Mesenchymal stem cell (in vitro differentiated cells and primary cell): ENCODE measurements at regions not wholly inside any gene's neighbourhood (a gene's known extent, or its start where the extent isn't known, plus 50 kb on each side); places are given as distances from the start of the nearest gene placed in this dataset.

Experiments used
- DNase-seq: peaks from one replicate; pipeline ENCODE4 v3.0.0-alpha.2; 2013
- H2AFZ ChIP-seq: one replicate; pipeline ENCODE4 v1.6.1; 2013; ENCODE audit warnings: low read depth, mild to moderate bottlenecking, control low read depth, inconsistent platforms, low read length, moderate library complexity
- H2AK5ac ChIP-seq: 2 replicates; pipeline ENCODE4 v1.6.1; 2013; ENCODE audit warnings: low read length, moderate library complexity, mild to moderate bottlenecking, inconsistent platforms; ENCODE audit not compliant: severe bottlenecking
- H2BK120ac ChIP-seq: one replicate; pipeline ENCODE4 v1.6.1; 2013; ENCODE audit warnings: low read depth, mild to moderate bottlenecking, inconsistent platforms, low read length, moderate library complexity
- H2BK12ac ChIP-seq, 2 experiments: one replicate each; pipeline ENCODE4 v1.6.1; 2013; ENCODE audit warnings: inconsistent platforms in 2 of 2, low read length in 2 of 2, mild to moderate bottlenecking in 2 of 2, moderate library complexity in 2 of 2, control low read depth in 1 of 2
- H2BK15ac ChIP-seq: one replicate; pipeline ENCODE4 v1.6.1; 2013; ENCODE audit warnings: mild to moderate bottlenecking, low read depth, inconsistent platforms; ENCODE audit not compliant: poor library complexity, severe bottlenecking
- H2BK5ac ChIP-seq: 2 replicates; pipeline ENCODE4 v1.6.1; 2013; ENCODE audit warnings: low read depth, mild to moderate bottlenecking, low read length, control low read depth, inconsistent platforms; ENCODE audit not compliant: poor library complexity, severe bottlenecking
- H3K14ac ChIP-seq, 2 experiments: one replicate each; pipeline ENCODE4 v1.6.1; 2013; ENCODE audit warnings: inconsistent platforms in 2 of 2, low read length in 2 of 2, control low read depth in 1 of 2, mild to moderate bottlenecking in 1 of 2, moderate library complexity in 1 of 2
- H3K18ac ChIP-seq, 2 experiments: one replicate each; pipeline ENCODE4 v1.6.1; 2013; ENCODE audit warnings: inconsistent platforms in 2 of 2, low read length in 2 of 2, control low read depth in 1 of 2, low read depth in 1 of 2, mild to moderate bottlenecking in 1 of 2
- H3K23ac ChIP-seq, 2 experiments: one replicate each; pipeline ENCODE4 v1.6.1; 2013; ENCODE audit warnings: inconsistent platforms in 2 of 2, low read length in 2 of 2, mild to moderate bottlenecking in 2 of 2, moderate library complexity in 2 of 2, control low read depth in 1 of 2
- H3K27ac ChIP-seq: 2 replicates; pipeline ENCODE4 v1.5.1; 2013; ENCODE audit warnings: mild to moderate bottlenecking, moderate library complexity, low read length, control low read depth, inconsistent platforms; ENCODE audit not compliant: poor library complexity, severe bottlenecking
- H3K27me3 ChIP-seq, 2 experiments: 2 replicates each; pipeline versions ENCODE4 v1.6.1 to v1.7.0; 2013; ENCODE audit warnings: low read length in 2 of 2, mild to moderate bottlenecking in 2 of 2, moderate library complexity in 2 of 2, control low read depth in 1 of 2, inconsistent platforms in 1 of 2; ENCODE audit not compliant: control insufficient read depth in 1 of 2, insufficient read depth in 1 of 2
- H3K36me3 ChIP-seq, 2 experiments: 2 replicates each; pipeline versions ENCODE4 v1.6.1 to v1.7.0; 2013; ENCODE audit warnings: low read length in 2 of 2, control low read depth in 1 of 2, inconsistent platforms in 1 of 2, low read depth in 1 of 2, mild to moderate bottlenecking in 1 of 2; ENCODE audit not compliant: insufficient read depth in 2 of 2, control insufficient read depth in 1 of 2
- H3K4ac ChIP-seq, 2 experiments: one replicate each; pipeline ENCODE4 v1.6.1; 2013; ENCODE audit warnings: inconsistent platforms in 2 of 2, low read length in 2 of 2, mild to moderate bottlenecking in 2 of 2, moderate library complexity in 2 of 2, control low read depth in 1 of 2, low read depth in 1 of 2
- H3K4me1 ChIP-seq: 2 replicates; pipeline ENCODE4 v1.6.1; 2013; ENCODE audit warnings: low read depth, low read length, control low read depth; ENCODE audit not compliant: control insufficient read depth, insufficient read depth
- H3K4me2 ChIP-seq: 2 replicates; pipeline ENCODE4 v1.6.1; 2013; ENCODE audit warnings: low read length, mild to moderate bottlenecking, inconsistent platforms; ENCODE audit not compliant: poor library complexity, severe bottlenecking
- H3K4me3 ChIP-seq, 2 experiments: 2 replicates each; pipeline versions ENCODE4 v1.5.1 to v1.7.0; 2013; ENCODE audit warnings: low read length in 2 of 2, mild to moderate bottlenecking in 2 of 2, control low read depth in 1 of 2, low read depth in 1 of 2; ENCODE audit not compliant: insufficient read depth in 1 of 2
- H3K79me1 ChIP-seq: replicated peaks from 2 replicates; pipeline ENCODE4 v1.6.1; 2013; ENCODE audit warnings: mild to moderate bottlenecking, control low read depth, low read length, inconsistent platforms; ENCODE audit not compliant: poor library complexity, severe bottlenecking
- H3K9ac ChIP-seq: 2 replicates; pipeline ENCODE4 v1.7.0; 2013; ENCODE audit warnings: mild to moderate bottlenecking, low read length, moderate library complexity
- H3K9me3 ChIP-seq: 2 replicates; pipeline ENCODE4 v1.7.0; 2013; ENCODE audit warnings: mild to moderate bottlenecking, low read length; ENCODE audit not compliant: control insufficient read depth
- H4K8ac ChIP-seq: one replicate; pipeline ENCODE4 v1.6.1; 2013; ENCODE audit warnings: inconsistent platforms, mild to moderate bottlenecking, low read length, moderate library complexity
- H4K91ac ChIP-seq: one replicate; pipeline ENCODE4 v1.6.1; 2013; ENCODE audit warnings: mild to moderate bottlenecking, low read length, inconsistent platforms
- WGBS: methylation state at CpG from one replicate; pipeline ENCODE4 v1.1.7; 2013; ENCODE audit warnings: mixed read lengths; 5-methylcytosine and 5-hydroxymethylcytosine counted together

GRCh38 chr15:61681676-61682075, 378.6 kb downstream of the VPS13C start:
- no peak overlapping the region for H3K14ac ChIP-seq
- H3K23ac ChIP-seq: no peak overlapping the region
- H2BK12ac ChIP-seq: no peak overlapping the region
- H3K18ac ChIP-seq: no peak overlapping the region
- H3K79me1 ChIP-seq: no peaks in the 10 kb centered on the region
- 42% methylated on average over 1 of the region's 2 CpGs for WGBS
- no peaks in the 10 kb centered on the region for H3K4me1 ChIP-seq
- no peak overlapping the region for H3K4me3 ChIP-seq
- no peak overlapping the region for H2AFZ ChIP-seq
- DNase-seq: no peak
- no peak overlapping the region for H3K27ac ChIP-seq
- H2BK15ac ChIP-seq: no peak overlapping the region
- no peak overlapping the region for H2BK5ac ChIP-seq
- H3K9me3 ChIP-seq: no peaks in the 10 kb centered on the region
- H2BK120ac ChIP-seq: no peak overlapping the region
- H3K36me3 ChIP-seq: no peaks in the 10 kb centered on the region
- H2AK5ac ChIP-seq: no peak overlapping the region
- H3K4ac ChIP-seq: no peak overlapping the region
- no peak overlapping the region for H3K9ac ChIP-seq
- peaks cover 0 to 4% of the 10 kb centered on the region in 2 experiments for H3K27me3 ChIP-seq
- H4K91ac ChIP-seq: no peak overlapping the region
- H3K4me2 ChIP-seq: no peak overlapping the region
- H4K8ac ChIP-seq: no peak overlapping the region

GRCh38 chr15:61681038-61681418, 379.2 kb downstream of the VPS13C start:
- H3K14ac ChIP-seq: no peak overlapping the region
- no peak overlapping the region for H2BK15ac ChIP-seq
- H4K8ac ChIP-seq: no peak overlapping the region
- H3K9ac ChIP-seq: no peak overlapping the region
- H2AFZ ChIP-seq: no peak overlapping the region
- H3K4me3 ChIP-seq: no peak overlapping the region
- no peak overlapping the region for H3K4ac ChIP-seq
- H2BK5ac ChIP-seq: no peak overlapping the region
- no peak for DNase-seq
- H3K4me2 ChIP-seq: no peak overlapping the region
- no peak overlapping the region for H3K27ac ChIP-seq
- H3K79me1 ChIP-seq: no peaks in the 10 kb centered on the region
- no peak overlapping the region for H2AK5ac ChIP-seq
- WGBS: no CpG with 5 or more reads among the region's 2 CpGs
- H3K18ac ChIP-seq: no peak overlapping the region
- H2BK12ac ChIP-seq: no peak overlapping the region
- H4K91ac ChIP-seq: no peak overlapping the region
- no peaks in the 10 kb centered on the region for H3K4me1 ChIP-seq
- no peaks in the 10 kb centered on the region for H3K36me3 ChIP-seq
- no peak overlapping the region for H3K23ac ChIP-seq
- no peaks in the 10 kb centered on the region for H3K9me3 ChIP-seq
- peaks cover 0 to 4% of the 10 kb centered on the region in 2 experiments for H3K27me3 ChIP-seq
- H2BK120ac ChIP-seq: no peak overlapping the region

DNA sequence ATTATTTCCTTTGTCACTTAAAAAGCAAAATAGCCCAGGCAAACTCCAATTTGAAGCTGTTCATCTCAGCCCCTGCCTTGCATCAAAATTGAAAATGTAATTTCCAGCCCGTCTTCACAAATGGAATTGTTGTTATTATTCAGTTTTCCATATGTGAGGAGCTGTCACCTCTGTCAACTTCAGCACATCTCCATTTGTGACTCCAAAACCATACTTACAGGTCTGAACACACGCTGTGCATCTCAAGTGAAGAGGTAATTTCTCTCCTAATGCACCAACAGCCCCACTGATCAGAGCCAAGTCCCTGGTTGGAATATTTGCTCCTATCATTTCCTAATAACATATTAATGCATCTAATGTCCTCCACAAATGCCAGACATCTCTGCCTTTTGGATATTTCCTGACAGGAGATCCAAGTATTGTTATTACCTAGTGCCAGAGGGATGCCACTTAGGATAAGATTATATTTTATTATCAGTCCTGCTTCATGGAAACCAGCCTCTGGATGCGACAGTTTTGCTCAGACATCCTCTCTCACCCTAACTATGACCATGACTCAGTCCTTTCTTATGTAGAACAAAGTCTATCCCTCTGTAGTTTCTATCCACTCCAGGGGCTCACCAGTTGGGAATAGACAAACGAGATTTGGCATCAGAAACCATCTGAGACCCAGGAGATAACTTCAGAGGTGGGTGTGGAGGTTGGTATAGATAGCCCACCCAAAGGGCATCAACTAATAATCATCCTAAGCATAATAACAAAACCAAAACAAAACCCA, 379.8 kb downstream of the VPS13C start:
- H3K9ac ChIP-seq: no peak overlapping the region
- H3K4me3 ChIP-seq: no peak overlapping the region
- H2AFZ ChIP-seq: no peak overlapping the region
- WGBS: 54% methylated on average over 3 of the region's 4 CpGs
- no peak for DNase-seq
- no peak overlapping the region for H3K27ac ChIP-seq
- H2BK5ac ChIP-seq: no peak overlapping the region
- no peak overlapping the region for H3K4ac ChIP-seq
- peaks cover 0 to 4% of the 10 kb centered on the region in 2 experiments for H3K27me3 ChIP-seq
- no peak overlapping the region for H2BK15ac ChIP-seq
- H2AK5ac ChIP-seq: no peak overlapping the region
- H2BK120ac ChIP-seq: no peak overlapping the region
- H3K79me1 ChIP-seq: no peaks in the 10 kb centered on the region
- H3K36me3 ChIP-seq: no peaks in the 10 kb centered on the region
- no peaks in the 10 kb centered on the region for H3K9me3 ChIP-seq
- H3K23ac ChIP-seq: no peak overlapping the region
- no peak overlapping the region for H3K4me2 ChIP-seq
- H3K4me1 ChIP-seq: no peaks in the 10 kb centered on the region
- no peak overlapping the region for H4K91ac ChIP-seq
- no peak overlapping the region for H2BK12ac ChIP-seq
- no peak overlapping the region for H4K8ac ChIP-seq
- H3K14ac ChIP-seq: no peak overlapping the region
- no peak overlapping the region for H3K18ac ChIP-seq

GRCh38 chr15:61671736-61672135, 388.5 kb downstream of the VPS13C start:
- Histone ChIP-seq H3K23ac (no peak overlapping the region), H3K9ac (no peak overlapping the region), H4K91ac (no peak overlapping the region), H2AK5ac (no peak overlapping the region), H2BK15ac (no peak overlapping the region), H2BK5ac (no peak overlapping the region), H3K27me3 (peaks cover 0 to 4% of the 10 kb centered on the region in 2 experiments), H2AFZ (no peak overlapping the region), H3K9me3 (no peaks in the 10 kb centered on the region), H2BK12ac (no peak overlapping the region), H3K27ac (no peak overlapping the region), H3K4ac (no peak overlapping the region), H4K8ac (no peak overlapping the region), H3K18ac (no peak overlapping the region), H2BK120ac (no peak overlapping the region), H3K14ac (no peak overlapping the region), H3K4me1 (no peaks in the 10 kb centered on the region), H3K4me2 (no peak overlapping the region), H3K79me1 (no peaks in the 10 kb centered on the region), H3K4me3 (no peak overlapping the region), H3K36me3 (no peaks in the 10 kb centered on the region)
- WGBS: 74% methylated on average over 6 of the region's 6 CpGs
- no peak for DNase-seq
